B cell (primary cell): ENCODE measurements at regions not wholly inside any gene's neighbourhood (a gene's known extent, or its start where the extent isn't known, plus 50 kb on each side); places are given as distances from the start of the nearest gene placed in this dataset.

Source experiments
- EZH2 ChIP-seq: IDR thresholded peaks from 2 replicates; pipeline ENCODE4 v1.6.1; 2012; ENCODE audit warnings: borderline replicate concordance, low read depth, mild to moderate bottlenecking, moderate library complexity, low read length; ENCODE audit not compliant: insufficient read depth, poor library complexity, severe bottlenecking
- TF ChIP-seq, protein P1 (sequence below): fragments of 200-600 bp; IDR thresholded peaks from one replicate; pipeline ENCODE4 v1.8.0; 2022; ENCODE audit warnings: antibody characterized with exemption, mild to moderate bottlenecking

DNA sequence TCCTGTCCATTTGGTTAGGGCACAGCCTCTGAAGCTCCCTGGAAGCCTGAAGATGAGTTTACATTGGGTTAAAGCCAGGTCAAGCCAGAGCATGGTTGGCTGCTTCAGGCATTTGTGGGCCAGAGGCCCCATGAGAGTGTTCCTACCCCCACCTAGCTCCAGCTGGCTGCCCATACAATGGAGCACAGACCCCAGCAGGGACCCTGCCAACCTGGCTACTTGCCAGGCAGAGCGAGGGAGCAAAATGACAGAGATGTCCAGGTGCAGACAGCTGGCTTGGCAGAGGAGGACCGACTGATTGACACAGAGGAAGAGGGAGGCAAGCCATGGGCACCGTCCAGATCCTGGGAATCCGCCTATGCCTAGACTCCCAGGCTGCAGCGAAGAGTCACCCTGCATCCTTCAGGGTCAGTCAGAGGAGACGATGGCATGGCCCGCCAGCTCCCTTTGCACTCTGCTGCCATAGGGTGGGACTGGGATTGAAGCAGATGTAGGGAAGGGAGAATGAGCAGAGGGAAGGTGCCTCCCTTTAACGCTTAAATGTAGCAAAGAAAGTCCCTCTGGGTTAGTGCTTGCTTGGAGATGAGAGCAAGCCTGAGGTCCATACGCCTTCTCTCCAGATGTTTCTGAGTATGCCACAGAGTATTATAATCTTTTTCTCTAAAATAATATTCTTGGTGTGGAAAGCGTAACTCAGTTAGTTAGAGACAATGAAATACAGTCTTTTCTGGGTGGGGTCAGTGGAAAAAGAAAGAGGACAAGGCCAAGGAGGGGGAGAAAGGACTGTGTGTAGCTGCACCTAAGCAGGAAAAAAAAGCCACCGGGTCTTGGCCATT is 77.6 kb upstream of the FYN start:
- TF ChIP-seq, protein P1, sequence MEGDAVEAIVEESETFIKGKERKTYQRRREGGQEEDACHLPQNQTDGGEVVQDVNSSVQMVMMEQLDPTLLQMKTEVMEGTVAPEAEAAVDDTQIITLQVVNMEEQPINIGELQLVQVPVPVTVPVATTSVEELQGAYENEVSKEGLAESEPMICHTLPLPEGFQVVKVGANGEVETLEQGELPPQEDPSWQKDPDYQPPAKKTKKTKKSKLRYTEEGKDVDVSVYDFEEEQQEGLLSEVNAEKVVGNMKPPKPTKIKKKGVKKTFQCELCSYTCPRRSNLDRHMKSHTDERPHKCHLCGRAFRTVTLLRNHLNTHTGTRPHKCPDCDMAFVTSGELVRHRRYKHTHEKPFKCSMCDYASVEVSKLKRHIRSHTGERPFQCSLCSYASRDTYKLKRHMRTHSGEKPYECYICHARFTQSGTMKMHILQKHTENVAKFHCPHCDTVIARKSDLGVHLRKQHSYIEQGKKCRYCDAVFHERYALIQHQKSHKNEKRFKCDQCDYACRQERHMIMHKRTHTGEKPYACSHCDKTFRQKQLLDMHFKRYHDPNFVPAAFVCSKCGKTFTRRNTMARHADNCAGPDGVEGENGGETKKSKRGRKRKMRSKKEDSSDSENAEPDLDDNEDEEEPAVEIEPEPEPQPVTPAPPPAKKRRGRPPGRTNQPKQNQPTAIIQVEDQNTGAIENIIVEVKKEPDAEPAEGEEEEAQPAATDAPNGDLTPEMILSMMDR = no peak
- TF ChIP-seq EZH2 = no peak
